Ecto neural progenitor cell (in vitro differentiated cells): ENCODE measurements at regions not wholly inside any gene's neighbourhood (a gene's known extent, or its start where the extent isn't known, plus 50 kb on each side); places are given as distances from the start of the nearest gene placed in this dataset.
"Not testable (repeated sequence)": the region's sequence is repeated elsewhere in the genome, so short reads cannot be mapped to it uniquely, and the experiment has no call there.

Source experiments
- DNase-seq: peaks from one replicate; pipeline ENCODE4 v3.0.0-alpha.2; 2018; ENCODE audit warnings: low spot score

DNA sequence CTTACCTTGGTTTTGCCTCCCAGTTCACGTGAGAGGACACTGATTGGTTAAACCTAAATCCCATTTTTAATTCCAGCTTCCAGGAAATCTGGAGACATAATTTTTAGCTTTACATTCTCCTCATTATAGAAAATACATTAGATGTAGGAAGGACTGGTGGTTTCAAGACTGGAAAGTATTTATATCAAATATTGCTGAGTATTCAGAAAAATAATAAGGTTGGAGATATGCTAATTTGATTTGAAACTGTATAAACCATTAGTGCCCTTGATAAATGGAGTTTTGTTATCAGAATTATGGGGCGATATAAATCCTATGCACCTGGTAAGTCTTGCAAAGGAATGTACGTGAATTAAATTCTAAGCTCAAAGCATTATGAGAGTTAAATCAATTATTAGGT lies 218.0 kb upstream of the ADGRL4 start:
- DNase-seq = no peak

GRCh38 chr1:79220509-79220908 lies 214.0 kb upstream of the ADGRL4 start:
- no peak for DNase-seq

DNA sequence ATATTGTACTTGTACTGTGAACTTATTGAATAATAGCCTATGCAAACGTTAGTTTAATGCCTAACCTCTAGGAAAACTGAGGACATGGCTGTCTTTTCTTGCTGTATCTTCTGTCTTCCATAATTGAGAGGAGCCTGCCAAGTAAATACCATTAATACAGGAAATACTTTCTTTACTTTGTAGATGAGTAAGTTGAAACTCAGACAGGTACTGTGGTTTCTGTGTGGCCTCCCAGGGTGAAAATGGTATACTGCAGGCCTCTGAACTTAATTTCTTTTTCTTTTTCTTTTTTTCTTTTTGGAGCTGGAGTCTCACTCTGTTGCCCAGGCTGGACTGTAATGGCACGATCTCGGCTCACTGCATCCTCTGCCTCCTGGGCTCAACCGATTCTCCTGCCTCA lies 208.8 kb upstream of the ADGRL4 start:
- no peak for DNase-seq

GRCh38 chr1:79207786-79208185 lies 201.3 kb upstream of the ADGRL4 start:
- DNase-seq = no peak

- DNase-seq = no peak
Measured at GRCh38 chr1:79207331-79207730, 200.8 kb upstream of the ADGRL4 start.

DNA sequence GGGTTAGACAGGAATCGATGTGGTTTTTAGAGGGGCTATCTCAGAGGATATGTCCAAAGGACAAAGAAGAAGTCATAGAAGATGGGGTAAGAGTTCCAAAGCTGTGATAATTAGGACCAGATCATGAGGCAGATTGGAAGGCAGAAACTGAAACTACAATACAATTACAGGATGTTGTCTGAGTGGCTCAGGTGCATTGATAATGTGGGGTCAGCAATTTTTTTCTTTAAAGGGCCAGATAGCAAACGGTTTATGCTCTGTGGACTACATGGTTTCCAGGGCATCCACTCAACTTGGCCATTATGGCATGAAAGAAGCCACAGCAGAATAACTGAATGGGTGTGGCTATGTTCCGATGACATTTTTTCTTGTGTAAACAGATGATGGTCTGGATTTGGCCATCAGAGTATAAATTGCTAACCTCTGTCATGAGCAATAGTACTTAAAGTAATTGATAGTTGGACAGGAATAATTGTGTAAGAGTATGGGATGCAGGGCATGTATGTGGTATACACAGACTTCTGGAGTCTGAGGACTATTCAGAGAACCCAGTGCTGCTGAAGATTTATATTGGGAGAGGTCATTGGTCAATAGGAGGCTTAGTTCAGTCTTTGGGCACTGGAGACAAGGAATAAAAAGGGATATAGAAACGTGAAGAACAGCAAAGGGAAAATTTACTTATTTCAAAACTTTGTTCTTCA lies 198.4 kb upstream of the ADGRL4 start:
- no peak for DNase-seq

- DNase-seq = no peak
Measured at GRCh38 chr1:79198832-79199231, 192.3 kb upstream of the ADGRL4 start.

GRCh38 chr1:79197421-79197820 lies 190.9 kb upstream of the ADGRL4 start:
- no peak for DNase-seq

GRCh38 chr1:79196211-79196610 lies 189.7 kb upstream of the ADGRL4 start:
- DNase-seq = no peak

DNA sequence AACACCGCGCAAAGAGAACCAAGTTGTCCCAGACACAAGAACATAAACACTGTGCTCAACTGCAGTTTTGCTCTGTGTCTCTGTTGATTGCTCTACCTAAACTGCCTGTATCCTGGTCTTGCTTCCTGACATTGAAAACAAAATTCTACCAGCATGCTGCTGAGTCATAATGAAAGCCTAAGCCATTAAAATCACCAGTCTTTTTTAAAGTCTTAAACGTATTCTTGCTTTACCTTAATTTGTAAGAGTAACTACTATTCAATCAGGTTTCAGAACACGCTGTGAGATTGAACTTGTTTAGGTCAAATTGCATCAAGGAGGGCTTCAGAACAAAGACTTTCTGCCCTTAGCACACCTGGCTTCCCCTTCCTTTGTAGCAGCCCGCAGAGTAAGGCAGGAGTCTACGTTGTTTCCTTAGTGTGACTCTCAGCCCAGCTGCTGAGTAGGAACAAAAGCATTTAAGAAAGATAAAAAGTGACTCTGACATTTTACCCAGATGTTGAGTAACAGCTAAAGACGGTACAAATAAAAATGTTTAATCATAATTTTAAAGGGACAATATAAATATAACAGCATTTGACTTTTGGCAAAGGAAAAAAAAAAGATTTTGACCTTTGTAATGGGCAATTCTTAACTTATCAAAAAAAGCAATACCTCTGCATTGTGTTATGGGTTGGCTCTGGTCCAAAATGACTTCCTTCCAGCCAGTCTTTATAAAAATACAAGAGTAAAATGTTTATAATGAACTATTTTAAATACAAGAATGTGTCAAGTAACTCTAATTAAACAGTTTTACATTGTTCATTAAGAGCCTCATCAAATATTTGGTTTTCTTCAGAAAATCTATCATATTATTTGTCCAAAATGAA lies 186.9 kb upstream of the ADGRL4 start:
- no peak for DNase-seq

DNA sequence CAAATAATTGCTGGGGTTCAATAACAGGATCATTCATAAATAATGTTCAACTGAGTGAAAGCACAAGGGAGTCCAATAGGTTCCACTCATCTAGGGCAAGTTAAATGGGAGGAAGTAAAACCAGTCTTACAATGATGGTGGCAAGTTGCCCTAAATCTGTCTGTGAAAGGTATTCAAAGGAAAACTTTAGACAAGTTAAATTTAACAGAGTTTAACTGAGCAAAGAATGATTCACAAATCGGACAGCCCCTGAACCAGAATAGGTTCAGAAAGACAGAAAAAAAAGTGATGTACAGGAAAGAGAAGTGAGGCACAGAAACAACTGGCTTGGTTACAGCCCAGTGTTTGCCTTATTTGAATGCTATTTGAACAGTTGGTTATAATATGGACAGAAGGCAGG lies 183.5 kb upstream of the ADGRL4 start:
- DNase-seq = no peak

DNA sequence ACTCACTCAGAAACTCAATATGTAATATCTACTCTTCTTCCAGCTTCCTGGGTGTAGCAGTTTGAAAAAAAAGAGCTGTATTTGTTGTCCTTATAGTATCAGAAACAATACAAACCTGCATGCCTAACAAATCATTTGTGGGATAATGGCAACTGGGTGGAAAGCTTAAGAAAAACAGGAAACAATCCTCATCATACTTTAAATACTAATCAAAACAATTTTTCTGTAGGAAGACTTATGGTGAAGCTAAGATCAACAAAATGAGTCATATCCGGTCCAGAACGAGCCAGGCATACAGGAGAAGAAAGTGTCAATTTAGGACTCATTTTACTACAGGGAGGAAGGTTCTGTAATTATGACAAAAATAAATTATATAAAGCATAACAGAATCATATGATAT lies 181.8 kb upstream of the ADGRL4 start:
- DNase-seq = no peak

DNA sequence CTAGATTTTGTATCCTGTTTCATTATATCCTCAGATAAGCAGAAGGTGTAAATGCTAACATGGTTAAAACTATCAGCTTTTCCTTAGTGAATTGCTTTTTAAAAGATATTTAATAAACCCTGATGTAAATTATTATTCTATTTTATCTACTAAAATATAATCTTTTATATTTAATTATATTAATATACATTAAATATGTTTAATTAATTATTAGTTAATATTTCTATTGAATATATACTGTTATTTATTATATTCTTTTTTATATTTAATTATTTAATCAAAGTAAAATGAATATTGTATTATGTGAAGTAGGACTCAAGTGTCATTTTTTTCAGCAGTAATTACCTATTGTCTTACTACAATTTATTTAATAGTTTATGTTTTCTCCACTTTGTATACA lies 179.7 kb upstream of the ADGRL4 start:
- DNase-seq = no peak

DNA sequence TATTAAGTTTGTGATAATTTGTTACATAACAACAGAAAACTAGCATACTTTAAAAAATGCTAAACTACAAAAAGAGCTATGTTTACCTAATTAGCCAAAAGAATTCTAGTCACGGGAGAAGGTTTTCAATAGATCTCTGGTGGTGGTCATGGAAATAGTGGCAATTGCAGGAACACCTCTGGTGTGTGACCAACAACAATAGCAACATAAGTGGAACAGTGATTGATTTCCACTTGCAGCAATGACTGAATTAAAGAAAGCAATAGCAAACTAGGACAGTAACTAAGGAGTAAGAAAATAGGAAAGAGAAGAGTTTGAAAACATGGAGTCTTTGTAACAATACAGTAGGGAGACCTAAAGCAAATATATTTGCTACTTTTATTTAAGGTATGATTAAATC lies 171.3 kb upstream of the ADGRL4 start:
- DNase-seq = no peak

DNA sequence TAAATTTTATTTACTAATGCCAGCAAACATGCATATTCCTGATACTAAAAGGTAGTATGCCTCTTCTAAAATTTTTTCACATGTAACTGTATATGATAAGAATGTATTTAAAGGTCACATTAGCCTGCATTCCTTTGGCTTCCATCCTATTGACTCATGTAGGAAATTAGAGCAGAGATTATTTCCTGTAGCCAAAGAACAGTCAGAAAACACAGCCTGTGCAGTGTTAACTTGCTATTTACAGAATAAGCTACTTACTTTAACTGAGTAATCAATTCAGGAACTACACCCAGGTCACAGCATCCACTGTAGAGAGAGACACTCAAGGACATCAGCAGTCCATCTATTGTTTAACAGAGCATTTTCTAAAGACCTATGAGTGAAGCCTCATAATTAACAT lies 154.5 kb upstream of the ADGRL4 start:
- no peak for DNase-seq

- DNase-seq = no peak
Measured at GRCh38 chr1:79155991-79156390, 149.5 kb upstream of the ADGRL4 start.

- no peak for DNase-seq
Measured at GRCh38 chr1:79151006-79151796, 144.7 kb upstream of the ADGRL4 start.

- DNase-seq = no peak
Measured at GRCh38 chr1:79150576-79150975, 144.0 kb upstream of the ADGRL4 start.

DNA sequence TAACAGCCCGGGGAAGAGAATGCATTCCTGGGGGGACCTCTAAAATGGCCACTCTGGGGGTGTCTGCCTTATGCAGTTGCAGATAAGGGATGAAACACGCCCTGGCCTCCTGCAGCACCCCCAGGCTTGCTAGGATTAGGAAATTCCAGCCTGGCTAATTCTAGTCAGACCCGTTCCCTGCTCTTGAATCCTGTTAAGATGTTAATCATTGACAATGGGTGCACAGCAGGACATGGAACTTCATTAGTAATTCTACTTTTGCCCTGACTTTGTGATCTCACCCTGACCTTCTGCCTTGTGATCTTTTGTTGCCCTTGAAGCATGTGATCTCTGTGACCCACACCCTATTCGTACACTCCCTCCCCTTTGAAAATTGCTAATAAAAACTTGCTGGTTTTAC lies 131.7 kb upstream of the ADGRL4 start:
- DNase-seq = not testable (repeated sequence)

- no peak for DNase-seq
Measured at GRCh38 chr1:79133774-79134364, 127.3 kb upstream of the ADGRL4 start.

- no peak for DNase-seq
Measured at GRCh38 chr1:79131626-79132025, 125.1 kb upstream of the ADGRL4 start.

DNA sequence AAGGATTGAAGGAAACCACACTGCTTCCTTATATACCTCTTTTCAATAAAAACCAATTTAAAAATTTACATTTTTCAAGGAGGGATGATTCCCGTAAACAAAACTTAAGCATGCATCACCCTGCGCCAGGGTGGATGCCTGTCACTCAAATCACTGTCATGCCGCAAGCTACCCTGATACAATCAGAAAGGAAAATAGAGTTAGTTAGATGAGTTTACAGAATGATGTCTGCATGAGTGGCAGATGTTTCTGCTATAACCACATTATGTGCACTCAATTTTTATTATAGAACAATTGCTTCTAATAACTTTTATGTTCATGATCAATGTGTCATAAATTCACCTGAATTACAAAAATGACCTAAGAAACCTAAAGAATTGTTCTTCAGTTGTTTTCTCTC lies 123.4 kb upstream of the ADGRL4 start:
- no peak for DNase-seq
